SIG-M5 treated with dmso at 0.1 percent for 504 hours (cell line): ENCODE measurements at regions not wholly inside any gene's neighbourhood (a gene's known extent, or its start where the extent isn't known, plus 50 kb on each side); places are given as distances from the start of the nearest gene placed in this dataset.
"Not testable (repeated sequence)": the region's sequence is repeated elsewhere in the genome, so short reads cannot be mapped to it uniquely, and the experiment has no call there.

Experiments used
- DNase-seq: peaks from one replicate; lab custom pipeline; 2025; ENCODE audit not compliant: unreplicated experiment; lab: John Stamatoyannopoulos, UW

- no peak for DNase-seq
Observed at GRCh38 chr6:81625216-81625615, 127.3 kb downstream of the TENT5A start.

GRCh38 chr6:81624453-81624852 is 128.0 kb downstream of the TENT5A start:
- no peak for DNase-seq

- no peak for DNase-seq
Observed at GRCh38 chr6:81623106-81623759, 129.2 kb downstream of the TENT5A start.

DNA sequence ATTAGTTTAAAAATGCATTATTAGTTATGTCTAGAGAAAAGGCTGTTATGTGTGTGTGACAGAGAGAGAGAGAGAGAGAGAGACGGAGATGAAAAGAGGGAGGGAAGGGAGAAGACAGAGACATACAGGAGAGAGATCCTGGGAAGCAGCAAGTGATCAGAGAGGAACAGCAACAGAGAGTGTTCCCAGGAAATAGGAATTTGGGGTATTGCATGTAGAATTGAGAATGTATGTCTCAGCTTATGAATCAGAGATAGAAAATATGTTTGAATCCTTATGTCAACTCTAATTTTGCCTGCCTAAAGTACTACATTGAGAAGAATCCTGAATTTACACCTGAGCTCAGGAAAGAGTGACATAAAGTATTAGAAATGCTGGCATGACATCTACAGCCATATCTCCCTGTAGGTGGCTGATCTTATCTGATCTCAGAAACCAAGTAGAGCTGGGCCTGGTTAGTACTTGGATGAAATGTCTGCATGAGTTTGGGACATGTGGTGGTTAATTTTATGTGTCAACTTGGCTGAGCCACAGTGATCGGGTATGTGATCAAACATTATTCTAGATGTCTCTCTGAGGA is 130.6 kb downstream of the TENT5A start:
- no peak for DNase-seq

DNA sequence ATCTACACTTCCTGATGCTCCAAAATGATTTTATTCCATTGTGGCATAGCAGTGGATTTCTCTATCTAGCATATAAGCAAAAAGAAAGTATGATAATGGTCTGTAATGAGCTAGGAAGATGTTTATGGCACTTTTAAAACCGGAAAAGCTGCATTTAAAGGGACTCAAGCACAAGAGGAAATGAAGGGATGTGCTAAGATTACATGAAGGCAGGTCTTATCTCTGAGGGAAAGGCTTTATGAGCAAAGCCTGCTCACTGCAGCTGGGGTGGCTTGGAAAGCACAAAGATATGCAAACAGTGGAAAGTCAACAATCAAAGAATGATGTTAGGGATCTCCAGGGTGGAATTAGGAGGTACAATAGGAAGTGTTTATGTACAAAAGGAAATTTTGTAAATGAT is 138.2 kb downstream of the TENT5A start:
- DNase-seq, result peak; percentile 3

GRCh38 chr6:81613606-81614005 is 138.9 kb downstream of the TENT5A start:
- DNase-seq, result no peak

DNA sequence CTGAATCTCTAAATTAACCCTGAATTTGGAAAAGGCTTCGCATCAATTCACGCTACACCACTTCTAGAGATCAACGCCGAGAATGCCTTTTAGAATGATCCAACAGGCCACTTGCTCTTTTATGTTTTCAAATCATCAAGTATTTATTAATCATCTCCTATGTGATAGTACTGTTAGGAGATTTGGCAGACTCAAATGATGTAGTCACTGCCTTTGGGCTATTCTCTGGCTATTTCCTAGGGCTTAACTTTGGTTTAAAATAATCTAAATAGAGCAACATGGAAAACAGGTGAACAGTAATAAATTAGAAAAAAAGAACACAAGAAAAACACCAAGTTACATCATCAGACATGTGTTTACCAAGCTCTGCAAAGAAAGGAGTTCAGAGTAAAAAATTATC is 140.3 kb downstream of the TENT5A start:
- DNase-seq, result no peak

DNA sequence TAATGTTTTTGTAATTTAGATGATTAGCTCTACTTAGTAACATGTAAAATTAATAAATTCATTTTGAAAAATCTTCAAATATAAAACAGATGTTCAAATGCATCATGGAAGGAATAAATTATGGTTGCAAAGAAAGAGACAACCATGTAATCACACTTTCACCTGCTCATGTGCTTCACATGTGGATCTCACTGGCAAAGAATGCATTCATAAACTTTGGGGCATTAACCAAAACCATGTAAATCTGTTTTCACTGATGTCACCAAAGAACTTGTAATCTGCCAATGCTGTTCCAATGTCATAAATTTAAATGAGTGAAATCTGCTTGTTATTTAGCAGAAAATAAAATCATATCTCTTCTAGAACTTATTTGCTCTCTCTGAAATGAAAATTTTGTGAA is 142.7 kb downstream of the TENT5A start:
- no peak for DNase-seq

- DNase-seq, result no peak
Observed at GRCh38 chr6:81608776-81609175, 143.7 kb downstream of the TENT5A start.

DNA sequence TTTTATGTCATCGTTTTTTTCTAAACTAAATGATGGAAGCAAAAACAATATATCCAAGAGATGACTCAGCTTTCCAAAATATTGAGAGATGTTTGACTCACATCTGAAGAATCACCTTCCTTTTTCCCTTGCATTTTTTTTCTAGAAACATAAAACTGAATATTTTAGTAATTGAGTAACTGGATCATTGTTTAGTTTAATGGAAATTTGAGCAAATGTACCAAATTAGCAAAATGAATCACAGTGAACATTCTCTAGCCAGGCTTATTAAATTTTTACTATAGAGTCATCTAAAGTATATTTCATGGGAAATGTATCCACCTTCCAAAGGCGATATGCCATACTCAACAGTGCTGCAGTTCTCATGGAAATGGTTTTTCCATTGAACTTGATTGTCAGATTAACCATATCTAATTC is 145.5 kb downstream of the TENT5A start:
- DNase-seq, result no peak

DNA sequence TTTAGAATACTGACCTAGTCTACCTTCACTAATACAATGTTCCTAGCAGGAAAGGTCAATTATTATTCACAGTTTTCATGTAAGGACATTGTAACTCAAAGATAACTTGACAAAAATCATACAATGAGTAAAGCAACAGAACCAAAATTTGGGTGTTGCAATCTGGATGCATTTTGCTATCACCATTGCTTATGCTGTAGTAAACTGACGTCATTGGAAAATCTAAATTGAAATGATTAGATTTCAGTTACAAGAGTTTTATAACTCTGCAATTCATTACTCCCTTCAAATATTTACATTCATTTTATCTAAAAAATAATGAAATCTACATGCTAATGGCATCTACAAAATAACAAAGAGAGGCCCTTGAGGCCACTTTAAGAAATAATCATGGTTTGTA is 147.0 kb downstream of the TENT5A start:
- DNase-seq, result no peak

- no peak for DNase-seq
Observed at GRCh38 chr6:81601918-81602317, 150.6 kb downstream of the TENT5A start.

DNA sequence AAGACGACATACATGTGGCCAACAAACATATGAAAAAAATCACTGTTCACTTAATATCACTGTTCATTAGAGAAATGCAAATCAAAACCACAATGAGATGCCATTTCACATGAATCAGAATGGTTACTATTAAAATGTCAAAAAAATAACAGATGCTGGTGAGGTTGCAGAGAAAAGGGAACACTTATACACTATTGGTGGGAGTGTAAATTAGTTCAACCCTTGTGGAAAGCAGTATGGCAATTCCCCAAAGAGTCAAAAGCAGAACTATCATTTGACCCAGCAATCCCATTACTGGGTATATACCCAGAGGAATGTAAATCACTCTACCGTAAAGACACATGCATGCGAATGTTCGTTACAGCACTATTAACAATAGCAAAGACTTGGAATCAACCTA is 152.0 kb downstream of the TENT5A start:
- not testable (repeated sequence) for DNase-seq

DNA sequence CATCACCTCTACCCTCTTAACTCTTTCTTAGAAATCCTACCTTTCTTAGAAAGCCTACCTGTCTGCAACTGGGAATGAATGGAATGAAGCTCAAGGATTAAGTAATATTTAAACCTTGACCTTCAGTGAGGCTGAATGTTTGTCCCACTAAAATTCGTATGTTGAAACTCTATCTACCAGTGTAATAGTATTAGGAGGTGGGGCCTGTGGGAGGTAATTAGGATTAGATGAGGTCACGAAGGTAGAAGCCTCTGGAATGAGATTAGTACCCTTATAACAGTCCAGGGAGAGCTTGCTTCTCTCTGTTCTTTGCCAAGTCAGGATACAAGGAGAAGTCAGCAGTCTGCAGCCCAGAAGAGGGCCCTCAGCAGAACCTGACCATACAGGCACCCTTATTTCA is 158.0 kb downstream of the TENT5A start:
- DNase-seq, result no peak

DNA sequence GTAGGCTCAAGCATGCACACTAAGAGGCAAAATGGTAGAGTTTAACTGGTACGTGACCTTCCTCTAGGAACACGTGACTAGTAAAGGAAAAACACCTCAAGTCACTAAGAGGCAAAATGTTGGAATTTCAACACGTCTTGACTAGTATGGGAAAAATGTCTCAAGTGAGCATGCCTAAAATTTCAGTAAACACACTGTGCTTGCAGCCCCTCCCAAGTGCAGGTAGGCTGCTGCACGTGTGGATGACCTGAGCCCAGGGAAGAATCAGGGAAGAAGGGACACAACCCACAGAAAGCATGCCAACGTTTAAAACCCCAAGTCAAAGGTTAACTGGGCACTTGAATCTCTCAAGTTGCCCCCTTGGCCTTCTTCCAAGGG is 162.2 kb downstream of the TENT5A start:
- no peak for DNase-seq

GRCh38 chr6:81589465-81590313 is 162.8 kb downstream of the TENT5A start:
- no peak for DNase-seq

DNA sequence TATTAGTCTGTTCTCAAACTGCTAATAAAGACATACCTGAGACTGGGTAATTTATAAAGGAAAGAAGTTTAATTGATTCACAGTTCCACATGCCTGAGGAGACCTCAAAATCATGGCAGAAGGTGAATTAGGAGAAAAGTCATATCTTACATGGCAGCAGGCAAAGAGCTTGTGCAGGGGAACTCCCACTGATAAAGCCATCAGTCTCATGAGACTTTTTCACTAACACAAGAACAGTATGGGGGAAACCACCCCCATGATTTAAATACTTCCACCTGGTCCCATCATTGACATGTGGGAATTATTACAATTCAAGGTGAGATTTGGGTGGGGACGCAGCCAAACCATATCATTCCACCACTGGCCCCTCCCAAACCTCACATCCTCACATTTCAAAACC is 166.8 kb downstream of the TENT5A start:
- DNase-seq, result not testable (repeated sequence)

DNA sequence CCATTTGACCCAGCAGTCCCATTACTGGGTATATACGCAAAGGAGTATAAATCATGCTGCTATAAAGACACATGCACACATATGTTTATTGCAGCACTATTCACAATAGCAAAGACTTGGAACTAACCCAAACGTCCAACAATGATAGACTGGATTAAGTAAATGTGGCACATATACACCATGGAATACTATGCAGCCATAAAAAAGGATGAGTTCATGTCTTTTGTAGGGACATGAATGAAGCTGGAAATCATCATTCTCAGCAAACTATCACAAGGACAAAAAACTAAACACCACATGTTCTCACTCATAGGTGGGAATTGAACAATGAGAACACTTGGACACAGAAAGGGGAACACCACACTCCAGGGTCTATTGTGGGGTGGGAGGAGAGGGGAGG is 168.3 kb downstream of the TENT5A start:
- not testable (repeated sequence) for DNase-seq

GRCh38 chr6:81575442-81575841 is 177.0 kb downstream of the TENT5A start:
- DNase-seq, result no peak

DNA sequence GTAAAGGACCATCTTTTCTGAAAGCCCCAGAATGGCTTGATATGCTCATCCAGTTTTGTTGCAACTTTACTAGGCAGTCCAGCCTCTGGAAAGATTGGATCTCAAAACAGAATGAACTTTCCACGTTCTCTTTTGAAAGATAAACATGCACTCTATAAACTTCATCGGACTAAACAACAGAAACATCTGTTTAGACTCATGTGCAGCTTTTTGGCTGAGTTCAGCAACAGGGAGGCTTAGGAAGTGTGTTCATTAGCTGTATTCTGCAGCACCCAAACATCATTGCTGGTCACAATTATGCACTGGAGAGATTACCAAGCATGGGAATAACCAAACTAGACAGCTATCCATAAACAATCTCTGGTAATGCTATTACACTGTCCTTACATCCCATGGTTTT is 180.5 kb downstream of the TENT5A start:
- DNase-seq, result no peak

DNA sequence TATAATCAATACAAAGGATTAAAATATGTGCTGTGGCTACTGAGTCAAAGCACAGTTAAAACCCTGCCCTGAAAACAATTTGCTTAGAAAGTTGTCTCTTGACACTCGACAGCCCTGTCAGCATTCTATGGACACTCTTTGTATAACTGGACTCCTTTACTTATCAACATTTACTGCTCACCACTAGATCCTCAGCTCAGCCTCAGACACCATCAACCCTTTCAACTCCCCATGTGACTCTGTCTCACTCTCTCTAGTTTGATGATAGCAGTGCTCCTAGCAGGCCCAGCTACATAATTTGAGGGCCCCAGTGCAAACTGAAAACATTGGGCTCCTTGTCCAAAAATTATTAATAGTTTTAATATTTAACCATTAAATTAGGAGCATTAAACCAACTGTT is 181.8 kb downstream of the TENT5A start:
- no peak for DNase-seq

DNA sequence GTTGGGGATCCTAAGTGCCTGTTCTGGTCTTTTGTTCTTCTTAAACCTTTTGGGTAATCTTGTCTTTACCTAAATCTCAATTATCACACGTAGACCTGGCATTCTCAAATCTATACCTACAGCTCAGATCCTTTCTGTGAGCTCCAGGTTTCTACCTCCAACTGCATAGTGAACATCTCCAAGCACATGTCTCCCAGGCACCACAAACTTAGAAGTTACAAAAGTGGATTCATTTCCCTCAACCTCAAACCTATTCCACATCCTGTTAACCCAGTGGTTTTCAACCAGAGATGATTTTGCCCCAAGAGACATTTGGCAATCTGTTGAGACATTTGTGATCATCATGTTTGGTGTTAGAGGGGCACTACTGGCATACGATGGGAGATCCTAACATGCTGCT is 183.5 kb downstream of the TENT5A start:
- no peak for DNase-seq
